IPS DF 6.9 (cell line): ENCODE measurements at regions not wholly inside any gene's neighbourhood (a gene's known extent, or its start where the extent isn't known, plus 50 kb on each side); places are given as distances from the start of the nearest gene placed in this dataset.

ENCODE experiments used
- DNase-seq: peaks from one replicate; pipeline ENCODE4 v3.0.0-alpha.2; 2013; ENCODE audit warnings: low read depth, low spot score
- H3K27ac ChIP-seq: one replicate; pipeline ENCODE4 v1.5.1; 2013; ENCODE audit warnings: low read length, control low read depth
- H3K27me3 ChIP-seq: 2 replicates; pipeline ENCODE4 v1.6.1; 2013; ENCODE audit warnings: mild to moderate bottlenecking, low read length; ENCODE audit not compliant: control insufficient read depth, insufficient read depth
- H3K36me3 ChIP-seq: 2 replicates; pipeline ENCODE4 v1.6.1; 2013; ENCODE audit warnings: low read length; ENCODE audit not compliant: control insufficient read depth, insufficient read depth
- H3K4me1 ChIP-seq: 2 replicates; pipeline ENCODE4 v1.6.1; 2013; ENCODE audit warnings: low read length; ENCODE audit not compliant: control insufficient read depth, insufficient read depth
- H3K4me3 ChIP-seq: 2 replicates; pipeline ENCODE4 v1.5.1; 2013; ENCODE audit warnings: mild to moderate bottlenecking, low read length
- H3K9me3 ChIP-seq: 2 replicates; pipeline ENCODE4 v1.6.1; 2013; ENCODE audit warnings: low read length, inconsistent platforms; ENCODE audit not compliant: control insufficient read depth, insufficient read depth
- WGBS: extraction: QIAGEN DNeasy Blood & Tissue Kit; methylation state at CpG from one replicate; pipeline ENCODE4 v1.1.7; 2013; ENCODE audit warnings: mixed read lengths, missing lambda C conversion rate; ENCODE audit not compliant: insufficient read length, insufficient coverage; 5-methylcytosine and 5-hydroxymethylcytosine counted together

DNA sequence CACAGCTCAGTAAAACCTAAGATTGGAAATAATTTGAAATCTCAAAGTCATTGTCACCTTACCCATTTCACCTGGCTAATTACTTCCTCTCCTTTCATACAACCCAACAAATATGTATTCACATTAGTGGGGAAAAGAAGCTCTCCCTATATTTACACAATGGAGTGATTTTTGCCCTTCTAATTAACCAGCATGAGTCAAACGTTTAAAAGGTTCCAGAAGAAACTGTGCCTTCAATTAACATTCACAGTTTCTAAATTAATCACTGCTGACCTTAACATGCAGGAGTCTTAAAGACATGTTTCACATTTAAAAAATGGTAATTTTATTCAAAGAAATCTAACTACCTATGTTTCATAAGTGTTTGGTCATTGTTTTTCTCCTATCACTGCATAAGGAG is 254.6 kb downstream of the CBLL2 start:
- no CpG with 5 or more reads among the region's 1 CpG for WGBS

DNA sequence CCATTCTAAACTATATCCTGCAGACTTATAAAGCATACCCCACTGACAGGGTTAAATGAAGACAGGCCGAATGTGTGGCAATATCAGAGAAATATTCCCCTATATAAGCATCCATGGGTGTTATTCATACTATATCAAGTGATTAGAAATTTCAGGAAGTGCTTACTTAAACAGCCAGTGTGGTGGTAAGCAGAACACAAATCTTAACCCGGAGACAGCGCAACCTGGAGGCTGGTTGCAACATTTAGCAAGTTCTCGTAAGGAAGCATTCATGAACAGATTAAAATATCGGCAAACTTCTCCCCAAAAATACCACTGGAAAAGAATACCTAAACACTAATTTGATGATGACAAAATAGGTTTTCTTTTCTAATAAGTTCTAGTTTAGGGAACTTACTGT is 261.2 kb downstream of the CBLL2 start:
- no peaks in the 10 kb centered on the region for H3K27me3 ChIP-seq
- H3K4me3 ChIP-seq, result no peak overlapping the region
- no peaks in the 10 kb centered on the region for H3K4me1 ChIP-seq
- no peak for DNase-seq
- no CpG with 5 or more reads among the region's 5 CpGs for WGBS
- H3K36me3 ChIP-seq, result no peaks in the 10 kb centered on the region
- no peaks in the 10 kb centered on the region for H3K9me3 ChIP-seq
- no peak overlapping the region for H3K27ac ChIP-seq

More for the DNA sequence above, 254.6 kb downstream of the CBLL2 start:
- Histone ChIP-seq H3K36me3 (no peaks in the 10 kb centered on the region), H3K4me1 (no peaks in the 10 kb centered on the region), H3K27me3 (no peaks in the 10 kb centered on the region), H3K9me3 (no peaks in the 10 kb centered on the region), H3K27ac (no peak overlapping the region), H3K4me3 (no peak overlapping the region)
- no peak for DNase-seq

DNA sequence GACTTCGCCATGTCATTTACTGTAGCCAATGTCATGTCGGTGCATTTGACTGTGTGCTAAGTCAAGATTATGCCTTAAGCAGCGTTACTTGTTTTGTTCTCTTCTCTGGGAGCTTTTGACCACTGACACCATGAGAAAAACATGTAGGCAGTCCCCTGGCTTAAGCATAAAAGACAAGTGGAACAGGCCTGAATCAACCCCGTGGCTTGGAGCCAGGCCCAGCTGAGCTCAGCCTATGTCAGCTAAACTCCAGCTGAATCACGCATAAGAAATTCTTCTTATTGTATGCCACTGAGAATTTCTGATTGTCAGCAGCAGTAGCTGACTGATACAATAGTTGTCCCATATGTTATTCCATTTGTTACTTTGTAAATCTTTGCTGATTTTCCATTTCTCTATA is 261.9 kb downstream of the CBLL2 start:
- Histone ChIP-seq H3K27ac (no peak overlapping the region), H3K27me3 (no peaks in the 10 kb centered on the region), H3K36me3 (no peaks in the 10 kb centered on the region), H3K9me3 (no peaks in the 10 kb centered on the region), H3K4me1 (no peaks in the 10 kb centered on the region), H3K4me3 (no peak overlapping the region)
- DNase-seq, result no peak
- no CpG with 5 or more reads among the region's 5 CpGs for WGBS

DNA sequence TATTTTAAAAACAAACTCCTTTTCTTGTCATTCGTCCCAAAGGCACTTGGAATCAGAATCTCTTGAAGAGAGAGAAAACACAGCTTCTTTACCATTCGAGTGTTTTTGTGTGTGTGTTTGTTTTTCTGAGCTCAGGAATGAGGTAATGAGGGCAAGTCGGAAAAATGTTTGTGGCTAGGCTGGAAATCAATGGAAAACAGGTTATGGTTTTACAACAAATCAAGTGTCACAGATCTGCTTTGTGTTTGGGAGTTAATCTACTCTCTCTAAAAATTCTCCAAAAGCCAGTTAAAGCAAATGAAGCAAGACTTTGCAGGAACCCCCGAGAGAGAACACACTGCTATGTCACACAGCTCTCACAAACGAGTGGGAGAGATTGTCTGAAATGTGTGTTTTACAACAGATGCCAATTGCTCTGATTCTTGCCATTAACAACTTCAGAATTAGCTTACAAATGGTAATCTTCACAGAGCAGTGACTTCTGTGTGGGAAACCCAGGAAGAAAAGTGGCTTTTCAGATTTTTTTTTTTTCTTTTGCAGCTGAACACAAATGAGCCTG is 264.1 kb downstream of the CBLL2 start:
- DNase-seq, result no peak
- Histone ChIP-seq H3K27me3 (no peaks in the 10 kb centered on the region), H3K36me3 (no peaks in the 10 kb centered on the region), H3K4me3 (no peak overlapping the region), H3K4me1 (no peaks in the 10 kb centered on the region), H3K27ac (no peak overlapping the region), H3K9me3 (no peaks in the 10 kb centered on the region)
- WGBS, result no CpG with 5 or more reads among the region's 5 CpGs

DNA sequence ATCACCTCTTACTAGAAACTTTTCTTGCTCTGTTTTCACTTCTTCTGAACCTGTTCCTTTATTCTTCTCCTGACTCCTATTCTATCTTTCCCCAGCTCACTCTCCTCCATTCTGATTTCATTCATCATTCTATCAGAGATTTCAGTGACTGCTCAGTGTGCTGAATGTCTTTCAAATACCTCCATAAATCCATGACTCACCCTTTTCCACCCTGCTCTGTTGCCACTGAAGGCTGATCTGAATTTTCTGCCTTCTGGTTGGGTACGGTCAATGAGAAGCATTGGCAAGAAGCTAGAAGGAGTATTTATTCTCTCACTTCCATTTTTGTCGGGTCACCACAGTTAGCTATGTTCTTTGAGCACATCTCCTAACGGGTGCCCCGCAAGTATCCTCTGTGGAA is 265.9 kb downstream of the CBLL2 start:
- no peak for DNase-seq
- no peak overlapping the region for H3K4me3 ChIP-seq
- WGBS, result no CpG with 5 or more reads among the region's 4 CpGs
- no peaks in the 10 kb centered on the region for H3K9me3 ChIP-seq
- H3K27me3 ChIP-seq, result no peaks in the 10 kb centered on the region
- no peak overlapping the region for H3K27ac ChIP-seq
- no peaks in the 10 kb centered on the region for H3K36me3 ChIP-seq
- no peaks in the 10 kb centered on the region for H3K4me1 ChIP-seq

DNA sequence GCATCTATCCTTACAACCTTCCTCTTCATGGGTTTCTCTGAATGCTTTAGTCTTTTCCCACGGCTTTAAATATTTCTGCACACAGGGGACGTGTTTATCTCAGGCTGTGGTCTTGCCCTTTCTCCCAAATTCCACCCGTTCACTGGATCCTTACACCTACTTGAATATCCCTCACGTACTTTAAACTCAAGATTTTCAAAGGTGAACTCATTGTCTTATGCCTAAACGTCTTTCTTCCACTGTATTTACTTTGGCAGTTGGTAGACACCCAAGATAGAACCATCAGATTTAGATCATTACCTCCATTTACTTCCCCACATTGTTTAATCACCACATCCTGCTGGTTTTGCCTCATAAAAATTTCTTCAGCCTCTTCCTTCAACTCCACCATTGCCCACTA is 269.2 kb downstream of the CBLL2 start:
- Histone ChIP-seq H3K27ac (no peak overlapping the region), H3K36me3 (no peaks in the 10 kb centered on the region), H3K9me3 (no peaks in the 10 kb centered on the region), H3K4me3 (no peak overlapping the region), H3K27me3 (no peaks in the 10 kb centered on the region), H3K4me1 (no peaks in the 10 kb centered on the region)
- no CpG with 5 or more reads among the region's 5 CpGs for WGBS
- DNase-seq, result no peak

DNA sequence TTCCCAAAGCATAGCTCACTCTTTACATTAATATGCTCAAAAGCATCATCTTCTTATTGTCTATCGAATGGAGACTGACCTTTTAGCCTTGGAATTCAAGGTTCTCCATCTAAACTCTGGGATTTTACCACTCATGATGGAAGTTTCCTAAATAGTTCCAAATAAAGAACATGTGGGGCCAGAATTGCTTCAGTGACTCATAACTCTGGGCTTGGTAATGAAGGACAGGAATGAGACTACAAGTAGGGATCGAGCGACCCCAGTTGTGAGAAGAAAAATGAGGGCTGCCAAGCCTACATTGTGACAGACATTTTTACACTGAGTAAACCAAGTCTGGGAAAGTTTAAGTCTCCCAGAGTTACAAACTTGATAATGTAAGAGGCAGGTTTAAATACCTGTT is 269.9 kb downstream of the CBLL2 start:
- Histone ChIP-seq H3K27me3 (no peaks in the 10 kb centered on the region), H3K9me3 (no peaks in the 10 kb centered on the region), H3K27ac (no peak overlapping the region), H3K4me3 (no peak overlapping the region), H3K36me3 (no peaks in the 10 kb centered on the region), H3K4me1 (no peaks in the 10 kb centered on the region)
- no peak for DNase-seq
- WGBS, result no CpG with 5 or more reads among the region's 3 CpGs

DNA sequence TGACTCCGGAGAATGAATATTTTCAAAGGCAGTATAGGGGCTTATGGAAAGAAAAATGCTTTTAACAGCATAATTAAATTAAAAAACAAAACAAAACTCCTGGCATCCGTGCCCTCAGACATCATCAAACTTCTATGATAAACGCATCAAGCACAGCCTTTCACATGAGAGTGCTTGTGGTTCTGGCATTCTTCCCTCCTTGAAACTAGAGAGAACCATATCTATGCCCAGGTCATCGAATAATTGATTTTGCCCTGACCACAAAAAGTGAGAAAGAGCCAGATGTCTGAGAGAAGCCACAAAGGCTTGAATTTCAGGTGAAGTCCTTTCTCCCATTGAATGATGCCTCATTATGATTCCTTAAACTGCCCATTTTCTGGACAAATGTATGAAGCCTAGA is 286.8 kb downstream of the CBLL2 start:
- WGBS, result no CpG with 5 or more reads among the region's 4 CpGs
- H3K36me3 ChIP-seq, result no peaks in the 10 kb centered on the region
- H3K27me3 ChIP-seq, result no peaks in the 10 kb centered on the region
- DNase-seq, result no peak
- H3K9me3 ChIP-seq, result no peaks in the 10 kb centered on the region
- H3K4me3 ChIP-seq, result no peak overlapping the region
- H3K27ac ChIP-seq, result no peak overlapping the region
- no peaks in the 10 kb centered on the region for H3K4me1 ChIP-seq

DNA sequence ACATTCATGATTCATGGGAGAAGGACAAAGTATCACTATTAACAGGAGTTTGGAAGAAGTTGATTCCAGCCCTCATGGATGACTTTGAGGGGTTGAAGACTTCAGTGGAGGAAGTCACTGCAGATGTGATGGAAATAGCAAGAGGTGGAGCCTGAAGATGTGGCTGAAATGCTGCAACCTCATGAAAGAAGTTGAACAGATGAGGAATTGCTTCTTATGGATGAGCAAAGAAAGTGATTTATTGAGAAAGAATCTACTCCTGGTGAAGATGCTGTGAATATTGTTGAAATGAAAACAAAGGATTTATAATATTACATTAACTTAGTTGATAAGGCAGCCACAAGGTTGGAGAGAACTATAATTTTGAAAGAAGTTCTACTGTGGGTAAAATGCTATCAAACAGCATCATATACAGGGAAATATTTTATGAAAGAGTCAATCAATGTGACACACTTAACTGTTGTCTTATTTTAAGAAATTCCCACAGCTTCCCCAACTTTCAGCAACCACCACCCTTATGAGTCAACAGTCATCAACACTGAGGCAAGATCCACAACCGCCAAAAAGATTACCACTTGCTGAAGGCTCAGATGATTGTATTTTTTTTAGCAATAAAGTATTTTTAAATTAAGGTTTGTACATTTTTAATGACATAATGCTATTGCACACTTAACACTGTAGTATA is 302.6 kb downstream of the CBLL2 start:
- no CpG with 5 or more reads among the region's 1 CpG for WGBS
- no peak for DNase-seq
- H3K27ac ChIP-seq, result no peak overlapping the region
- H3K9me3 ChIP-seq, result no peaks in the 10 kb centered on the region
- H3K36me3 ChIP-seq, result no peaks in the 10 kb centered on the region
- no peaks in the 10 kb centered on the region for H3K27me3 ChIP-seq
- H3K4me1 ChIP-seq, result no peaks in the 10 kb centered on the region
- H3K4me3 ChIP-seq, result no peak overlapping the region

DNA sequence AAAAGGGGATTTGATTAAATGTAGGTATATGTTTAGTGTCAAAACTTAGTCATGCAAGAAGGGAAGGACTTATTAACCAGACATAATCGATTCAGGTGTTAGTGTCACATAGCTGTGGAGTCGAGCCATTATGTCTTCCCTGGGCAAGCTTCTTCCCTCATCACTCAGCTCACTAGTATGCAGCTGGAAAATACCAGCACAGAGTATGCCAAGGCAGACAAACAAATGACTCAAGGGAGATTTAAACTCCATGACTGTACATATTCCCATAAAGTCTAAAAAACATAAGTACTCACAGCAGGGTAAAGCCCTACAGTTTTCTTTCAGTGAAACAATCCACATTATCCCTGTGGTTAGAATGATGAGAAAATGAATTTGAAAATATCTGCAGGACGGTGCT is 304.5 kb downstream of the CBLL2 start:
- DNase-seq, result no peak
- no peak overlapping the region for H3K4me3 ChIP-seq
- H3K27me3 ChIP-seq, result no peaks in the 10 kb centered on the region
- no peaks in the 10 kb centered on the region for H3K9me3 ChIP-seq
- no peak overlapping the region for H3K27ac ChIP-seq
- WGBS, result no CpG with 5 or more reads among the region's 3 CpGs
- no peaks in the 10 kb centered on the region for H3K4me1 ChIP-seq
- H3K36me3 ChIP-seq, result no peaks in the 10 kb centered on the region

DNA sequence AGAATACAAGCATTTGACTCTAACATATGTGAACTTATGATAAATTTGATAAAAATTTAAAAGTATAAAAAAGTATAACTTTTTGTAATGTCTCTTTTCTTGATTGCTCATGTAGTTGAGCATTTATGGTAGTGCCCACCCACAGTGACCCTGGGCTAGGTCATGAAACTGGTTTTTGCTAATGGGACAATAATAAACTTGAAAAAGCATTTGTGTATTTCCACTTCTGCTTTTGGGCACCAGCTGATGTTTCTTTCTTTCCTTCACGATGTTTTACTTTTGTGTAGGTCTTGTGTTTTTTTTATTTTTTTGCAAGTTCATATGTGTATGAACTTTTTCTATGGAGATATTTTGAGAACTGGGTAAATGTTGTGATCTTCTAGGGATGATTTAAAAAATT is 313.1 kb downstream of the CBLL2 start:
- Histone ChIP-seq H3K27me3 (no peaks in the 10 kb centered on the region), H3K9me3 (no peaks in the 10 kb centered on the region), H3K36me3 (no peaks in the 10 kb centered on the region), H3K4me3 (no peak overlapping the region), H3K27ac (no peak overlapping the region), H3K4me1 (no peaks in the 10 kb centered on the region)
- DNase-seq, result no peak
- WGBS, result no CpG with 5 or more reads among the region's 1 CpG
